HCT116 (cell line): ENCODE measurements at regions not wholly inside any gene's neighbourhood (a gene's known extent, or its start where the extent isn't known, plus 50 kb on each side); places are given as distances from the start of the nearest gene placed in this dataset.

ENCODE experiments used
- ATAC-seq: fragments of 200-7000 bp; cut with Tn5 transposase; 2 replicates; pipeline ENCODE4 v1.9.1; 2020; ENCODE audit warnings: mild to moderate bottlenecking, moderate library complexity
- BruUV-seq: library from RNA; stranded (reverse); fragments of 400-500 nt; replicated peaks from 2 replicates; lab custom pipeline; 2021; lab: Mats Ljungman, UMichigan
- CTCF ChIA-PET: fragments of 300-600 bp; sonication (Branson Sonifier 250); formaldehyde crosslinking; loops from one replicate; lab custom pipeline; 2021; ENCODE audit warnings: antibody characterized with exemption; lab: Charles Lee
- POLR2A ChIA-PET: fragments of 300-600, 350-600 bp; sonication (Branson Sonifier 250); formaldehyde crosslinking; loops from one replicate; lab custom pipeline; 2021; ENCODE audit warnings: antibody characterized with exemption; lab: Charles Lee
- RAD21 ChIA-PET, 2 experiments: fragments of 300-600 bp; sonication (Branson Sonifier 250); formaldehyde crosslinking; loops; one replicate each; lab custom pipeline; 2023; ENCODE audit warnings: low total read pairs in 2 of 2; ENCODE audit not compliant: uncharacterized antibody in 2 of 2, unreplicated experiment in 2 of 2, low non-redundant PET in 1 of 2; lab: Charles Lee
- DNase-seq: peaks from one replicate; pipeline ENCODE4 v3.0.0-alpha.2; 2010; ENCODE audit warnings: low read depth, low spot score
- H2AFZ ChIP-seq: fragments of 200-600 bp; shearing (Covaris generic), sonication (generic); 2 replicates; pipeline ENCODE4 v1.6.1; 2017; ENCODE audit warnings: low read depth, mixed run types, mixed read lengths, antibody characterized with exemption, low read length; ENCODE audit not compliant: poor library complexity, severe bottlenecking
- H3K27ac ChIP-seq: 2 replicates; pipeline ENCODE4 v1.5.1; 2012; ENCODE audit warnings: low read depth, low read length
- H3K27me3 ChIP-seq: fragments of 200-600 bp; sonication (generic); 2 replicates; pipeline ENCODE4 v1.6.1; 2016; ENCODE audit warnings: mixed run types, low read length, mixed read lengths; ENCODE audit not compliant: insufficient read depth
- H3K36me3 ChIP-seq, 2 experiments: fragments of 200-500 bp in 1 of 2; fragments of 200-600 bp in 1 of 2; sonication (Bioruptor generic) in 1 of 2; sonication (generic) in 1 of 2; 2 replicates each; pipeline versions ENCODE4 v1.5.1 to v1.6.1; 2014 to 2016; ENCODE audit warnings: low read length in 2 of 2, inconsistent platforms in 1 of 2, mixed read lengths in 1 of 2, mixed run types in 1 of 2; ENCODE audit not compliant: insufficient read depth in 2 of 2, control insufficient read depth in 1 of 2
- H3K4me1 ChIP-seq, 2 experiments: fragments of 200-600 bp in 1 of 2; sonication (generic) in 1 of 2; 2 replicates each; pipeline versions ENCODE4 v1.5.1 to v1.6.1; 2012 to 2017; ENCODE audit warnings: low read length in 2 of 2, inconsistent platforms in 1 of 2, mild to moderate bottlenecking in 1 of 2, mixed read lengths in 1 of 2, mixed run types in 1 of 2, moderate library complexity in 1 of 2; ENCODE audit not compliant: insufficient read depth in 2 of 2, control insufficient read depth in 1 of 2
- H3K4me2 ChIP-seq: fragments of 200-600 bp; sonication (generic); 2 replicates; pipeline ENCODE4 v1.6.1; 2017; ENCODE audit warnings: mixed run types, low read length, mixed read lengths
- H3K4me3 ChIP-seq, 2 experiments: fragments of 200-600 bp in 1 of 2; sonication (generic) in 1 of 2; replicated peaks in 1 of 2; 2 replicates each; pipeline ENCODE4 v1.5.1; 2011 to 2016; ENCODE audit warnings: low read length in 2 of 2, control low read depth in 1 of 2, low read depth in 1 of 2, mild to moderate bottlenecking in 1 of 2, mixed read lengths in 1 of 2, mixed run types in 1 of 2
- H3K79me2 ChIP-seq: fragments of 200-600 bp; sonication (generic); 2 replicates; pipeline ENCODE4 v1.6.1; 2017; ENCODE audit warnings: mild to moderate bottlenecking, mixed run types, low read length, moderate library complexity, mixed read lengths; ENCODE audit not compliant: insufficient read depth
- H3K9ac ChIP-seq: fragments of 200-600 bp; sonication (generic); 2 replicates; pipeline ENCODE4 v1.6.1; 2016; ENCODE audit warnings: low read length, mixed read lengths
- H3K9me2 ChIP-seq: fragments of 200-600 bp; sonication (generic), shearing (Covaris generic); 2 replicates; pipeline ENCODE4 v1.6.1; 2017; ENCODE audit warnings: mixed run types, mild to moderate bottlenecking, moderate library complexity; ENCODE audit not compliant: insufficient read depth
- H3K9me3 ChIP-seq, 2 experiments: fragments of 200-500 bp in 1 of 2; fragments of 200-600 bp in 1 of 2; sonication (Bioruptor generic) in 1 of 2; sonication (generic) in 1 of 2; 2 replicates each; pipeline ENCODE4 v1.6.1; 2014 to 2017; ENCODE audit warnings: low read length in 2 of 2, mixed read lengths in 2 of 2, inconsistent platforms in 1 of 2, low read depth in 1 of 2, mild to moderate bottlenecking in 1 of 2, mixed run types in 1 of 2, moderate library complexity in 1 of 2; ENCODE audit not compliant: control insufficient read depth in 1 of 2, insufficient read depth in 1 of 2
- H4K20me1 ChIP-seq: fragments of 200-600 bp; sonication (generic), shearing (Covaris generic); 2 replicates; pipeline ENCODE4 v1.6.1; 2017; ENCODE audit warnings: mixed run types, mild to moderate bottlenecking, moderate library complexity; ENCODE audit not compliant: insufficient read depth
- CBX3 ChIP-seq: IDR thresholded peaks from 2 replicates; pipeline ENCODE4 v1.6.1; 2012; ENCODE audit warnings: low read depth
- POLR2A ChIP-seq: IDR thresholded peaks from 2 replicates; pipeline ENCODE4 v1.7.0; 2011; ENCODE audit warnings: borderline replicate concordance; ENCODE audit not compliant: insufficient read depth, insufficient read length; ENCODE audit errors: extremely low read depth
- POLR2AphosphoS5 ChIP-seq: IDR thresholded peaks from 2 replicates; pipeline ENCODE4 v1.6.1; 2011; ENCODE audit warnings: mild to moderate bottlenecking, low read depth, low read length, moderate library complexity
- RAD21 ChIP-seq: IDR thresholded peaks from 2 replicates; pipeline ENCODE4 v1.6.1; 2012; ENCODE audit warnings: low read depth, mild to moderate bottlenecking
- SIN3A ChIP-seq: IDR thresholded peaks from 2 replicates; pipeline ENCODE4 v1.6.1; 2012; ENCODE audit warnings: low read depth
- SP1 ChIP-seq: IDR thresholded peaks from 2 replicates; pipeline ENCODE4 v1.6.1; 2012; ENCODE audit warnings: low read depth
- ZNF274 ChIP-seq: fragments of 200-500 bp; sonication (Bioruptor generic); IDR thresholded peaks from 2 replicates; pipeline ENCODE4 v1.6.1; 2014; ENCODE audit warnings: mild to moderate bottlenecking, low read depth, low read length, inconsistent platforms
- intact Hi-C: fragments of 100-400 bp; cut with micrococcal nuclease; formaldehyde crosslinking; loops from 2 replicates; pipeline ENCODE4 v1.10.0; 2022
- TF ChIP-seq, protein P1 (sequence below): IDR thresholded peaks from 2 replicates; pipeline ENCODE4 v1.6.1; 2012; ENCODE audit warnings: low read depth
- TF ChIP-seq, protein P2 (sequence below), 3 experiments: fragments of 200-600 bp in 1 of 3; sonication (generic) in 1 of 3; IDR thresholded peaks in 2 of 3; conservative IDR thresholded peaks in 1 of 3; 2 replicates each; pipeline ENCODE4 v1.5.1; 2012 to 2017; ENCODE audit warnings: low read depth in 2 of 3, low read length in 2 of 3, antibody characterized with exemption in 1 of 3, borderline replicate concordance in 1 of 3, control low read depth in 1 of 3, mild to moderate bottlenecking in 1 of 3, mixed read lengths in 1 of 3, mixed run types in 1 of 3, moderate library complexity in 1 of 3; ENCODE audit not compliant: insufficient read depth in 1 of 3

DNA sequence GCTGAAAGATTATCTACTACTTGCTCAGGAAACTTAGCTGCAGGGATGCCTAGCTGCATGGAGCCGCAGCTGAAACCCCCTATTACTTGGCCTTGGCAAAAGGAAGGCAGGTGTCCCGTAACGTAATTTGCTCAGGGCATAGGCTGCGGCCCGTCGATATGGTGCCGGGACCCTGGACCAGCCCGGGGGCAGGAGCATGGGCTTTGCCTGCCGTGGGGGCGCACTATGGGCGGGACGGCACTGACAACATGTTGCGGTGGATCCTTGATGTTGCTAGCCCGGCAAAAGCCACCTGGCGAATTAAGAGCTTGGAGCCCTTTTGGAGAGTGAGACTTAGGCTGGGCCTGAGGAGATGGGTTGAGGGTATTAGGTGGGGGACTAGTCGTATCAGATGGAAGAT is 1551.2 kb downstream of the AACS start:
- Histone ChIP-seq H3K36me3 (no peaks in the 10 kb centered on the region), H3K4me3 (no peak overlapping the region), H3K27ac (no peak overlapping the region), H3K9me2 (no peaks in the 10 kb centered on the region), H3K4me1 (no peaks in the 10 kb centered on the region), H3K9ac (no peak overlapping the region), H3K79me2 (no peaks in the 10 kb centered on the region), H2AFZ (no peak overlapping the region), H3K4me2 (no peak overlapping the region), H3K9me3 (peaks cover 0 to 6% of the 10 kb centered on the region in 2 experiments; a peak in 2 of 4 replicates), H3K27me3 (no peaks in the 10 kb centered on the region), H4K20me1 (no peaks in the 10 kb centered on the region)
- DNase-seq: no peak
- RAD21 ChIA-PET: no interaction called here
- intact Hi-C loops: no loop called here
- no peak for ATAC-seq
- BruUV-seq: no TSS peak
- CTCF ChIA-PET: no interaction called here
- POLR2A ChIA-PET: no interaction called here
- TF ChIP-seq SP1 (no peak), POLR2AphosphoS5 (no peak), SIN3A (no peak), POLR2A (no peak)

DNA sequence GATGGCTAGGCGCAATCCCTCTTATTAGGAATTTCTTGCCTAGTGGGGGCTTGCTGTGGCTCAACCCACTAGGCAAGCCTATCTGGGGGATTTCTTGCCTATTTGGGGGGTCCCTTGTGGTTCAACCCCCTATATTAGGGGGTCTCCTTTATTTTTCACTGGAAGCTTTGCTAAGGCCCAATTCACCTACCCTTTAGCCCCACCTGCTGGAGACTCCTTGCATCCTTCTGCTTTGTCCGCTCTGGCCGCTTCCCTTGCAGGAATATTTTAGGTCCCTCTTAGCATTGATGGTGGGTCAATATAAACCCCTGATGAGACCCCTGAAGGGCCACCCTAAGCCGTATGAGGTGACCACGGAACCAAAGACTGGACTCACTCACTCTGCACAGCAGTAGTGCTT is 1552.1 kb downstream of the AACS start:
- BruUV-seq: no TSS peak
- no peak overlapping the region for H3K4me2 ChIP-seq

More for the DNA sequence above, 1552.1 kb downstream of the AACS start:
- H4K20me1 ChIP-seq: no peaks in the 10 kb centered on the region
- H2AFZ ChIP-seq: no peak overlapping the region
- TF ChIP-seq ZNF274: no peak
- TF ChIP-seq RAD21: peak; percentile 28; the same call in 1 of the 2 replicates
- TF ChIP-seq SP1: no peak
- no peak for TF ChIP-seq CBX3
- no peak for TF ChIP-seq SIN3A
- TF ChIP-seq POLR2AphosphoS5: no peak
- TF ChIP-seq, protein P1, sequence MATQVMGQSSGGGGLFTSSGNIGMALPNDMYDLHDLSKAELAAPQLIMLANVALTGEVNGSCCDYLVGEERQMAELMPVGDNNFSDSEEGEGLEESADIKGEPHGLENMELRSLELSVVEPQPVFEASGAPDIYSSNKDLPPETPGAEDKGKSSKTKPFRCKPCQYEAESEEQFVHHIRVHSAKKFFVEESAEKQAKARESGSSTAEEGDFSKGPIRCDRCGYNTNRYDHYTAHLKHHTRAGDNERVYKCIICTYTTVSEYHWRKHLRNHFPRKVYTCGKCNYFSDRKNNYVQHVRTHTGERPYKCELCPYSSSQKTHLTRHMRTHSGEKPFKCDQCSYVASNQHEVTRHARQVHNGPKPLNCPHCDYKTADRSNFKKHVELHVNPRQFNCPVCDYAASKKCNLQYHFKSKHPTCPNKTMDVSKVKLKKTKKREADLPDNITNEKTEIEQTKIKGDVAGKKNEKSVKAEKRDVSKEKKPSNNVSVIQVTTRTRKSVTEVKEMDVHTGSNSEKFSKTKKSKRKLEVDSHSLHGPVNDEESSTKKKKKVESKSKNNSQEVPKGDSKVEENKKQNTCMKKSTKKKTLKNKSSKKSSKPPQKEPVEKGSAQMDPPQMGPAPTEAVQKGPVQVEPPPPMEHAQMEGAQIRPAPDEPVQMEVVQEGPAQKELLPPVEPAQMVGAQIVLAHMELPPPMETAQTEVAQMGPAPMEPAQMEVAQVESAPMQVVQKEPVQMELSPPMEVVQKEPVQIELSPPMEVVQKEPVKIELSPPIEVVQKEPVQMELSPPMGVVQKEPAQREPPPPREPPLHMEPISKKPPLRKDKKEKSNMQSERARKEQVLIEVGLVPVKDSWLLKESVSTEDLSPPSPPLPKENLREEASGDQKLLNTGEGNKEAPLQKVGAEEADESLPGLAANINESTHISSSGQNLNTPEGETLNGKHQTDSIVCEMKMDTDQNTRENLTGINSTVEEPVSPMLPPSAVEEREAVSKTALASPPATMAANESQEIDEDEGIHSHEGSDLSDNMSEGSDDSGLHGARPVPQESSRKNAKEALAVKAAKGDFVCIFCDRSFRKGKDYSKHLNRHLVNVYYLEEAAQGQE: no peak
- TF ChIP-seq, protein P2, sequence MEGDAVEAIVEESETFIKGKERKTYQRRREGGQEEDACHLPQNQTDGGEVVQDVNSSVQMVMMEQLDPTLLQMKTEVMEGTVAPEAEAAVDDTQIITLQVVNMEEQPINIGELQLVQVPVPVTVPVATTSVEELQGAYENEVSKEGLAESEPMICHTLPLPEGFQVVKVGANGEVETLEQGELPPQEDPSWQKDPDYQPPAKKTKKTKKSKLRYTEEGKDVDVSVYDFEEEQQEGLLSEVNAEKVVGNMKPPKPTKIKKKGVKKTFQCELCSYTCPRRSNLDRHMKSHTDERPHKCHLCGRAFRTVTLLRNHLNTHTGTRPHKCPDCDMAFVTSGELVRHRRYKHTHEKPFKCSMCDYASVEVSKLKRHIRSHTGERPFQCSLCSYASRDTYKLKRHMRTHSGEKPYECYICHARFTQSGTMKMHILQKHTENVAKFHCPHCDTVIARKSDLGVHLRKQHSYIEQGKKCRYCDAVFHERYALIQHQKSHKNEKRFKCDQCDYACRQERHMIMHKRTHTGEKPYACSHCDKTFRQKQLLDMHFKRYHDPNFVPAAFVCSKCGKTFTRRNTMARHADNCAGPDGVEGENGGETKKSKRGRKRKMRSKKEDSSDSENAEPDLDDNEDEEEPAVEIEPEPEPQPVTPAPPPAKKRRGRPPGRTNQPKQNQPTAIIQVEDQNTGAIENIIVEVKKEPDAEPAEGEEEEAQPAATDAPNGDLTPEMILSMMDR (IDR thresholded peaks at IDR 0.05 in 2 of 3, conservative IDR thresholded peaks at IDR 0.05 in 1 of 3; ENCODE audit: borderline replicate concordance in 1 of 3, insufficient read depth in 1 of 3, low read depth in 2 of 3, low read length in 2 of 3): peak in 1 of 3 experiments; percentile 39; a peak in 3 of 6 replicates
- no peaks in the 10 kb centered on the region for H3K79me2 ChIP-seq
- DNase-seq (no peak), ATAC-seq (no peak)
- no peak overlapping the region for H3K9ac ChIP-seq
- ChIA-PET RAD21 (no interaction called here), CTCF (no interaction called here), POLR2A (no interaction called here)
- H3K4me3 ChIP-seq: no peak overlapping the region
- no peaks in the 10 kb centered on the region for H3K27me3 ChIP-seq
- no peaks in the 10 kb centered on the region for H3K9me2 ChIP-seq
- H3K9me3 ChIP-seq: peaks cover 0 to 6% of the 10 kb centered on the region in 2 experiments; a peak in 2 of 4 replicates
- no peak overlapping the region for H3K27ac ChIP-seq
- H3K4me1 ChIP-seq: no peaks in the 10 kb centered on the region
- no peaks in the 10 kb centered on the region for H3K36me3 ChIP-seq
- intact Hi-C loops: no loop called here
